ENCODE measurements at regions not wholly inside any gene's neighbourhood (a gene's known extent, or its start where the extent isn't known, plus 50 kb on each side); places are given as distances from the start of the nearest gene placed in this dataset.

DNA sequence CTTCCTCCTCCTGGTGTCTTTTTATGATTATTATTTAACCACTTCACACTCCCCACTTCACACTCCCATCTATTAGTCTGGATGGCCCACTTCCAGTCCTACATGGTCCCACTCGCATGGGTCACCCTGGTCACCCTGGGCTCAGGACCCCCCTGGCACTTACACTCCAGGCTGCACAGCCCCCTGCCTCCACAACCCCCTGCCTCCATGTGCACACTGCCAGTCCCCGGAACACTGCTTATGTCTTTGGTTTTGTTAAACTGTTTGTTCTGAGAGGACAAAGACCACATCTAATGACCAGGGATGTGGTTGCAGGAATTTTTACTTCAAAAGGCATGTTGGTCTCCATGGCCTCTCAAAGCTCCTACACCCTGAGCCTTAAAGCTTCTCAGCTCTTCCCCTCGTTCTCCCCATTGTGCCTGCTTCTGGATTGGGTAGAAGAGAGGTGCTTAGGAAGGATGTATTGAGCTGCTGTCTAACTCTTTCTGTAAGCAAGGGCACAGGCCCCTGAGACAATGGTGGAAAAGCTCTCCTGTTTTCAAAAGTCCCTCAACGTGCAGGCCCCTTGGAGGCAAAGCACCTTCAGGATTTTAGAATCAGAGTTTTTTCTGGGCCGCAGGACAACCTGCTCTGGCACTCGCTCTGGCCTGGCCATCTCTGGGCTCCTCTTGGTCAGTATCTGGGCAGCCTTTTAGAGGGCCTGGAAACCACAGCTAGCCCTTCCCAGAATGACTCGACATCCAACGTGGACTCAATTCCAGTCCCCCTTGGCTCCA is 150.0 kb upstream of the HAAO start:
- no peak for DNase-seq (ENCODE audit: low read depth in 1 of 2, low spot score in 1 of 2)
- Histone ChIP-seq H3K27ac (replicated peaks) (no peak overlapping the region), H3K4me3 (replicated peaks; ENCODE audit: insufficient read depth, low read length) (no peak overlapping the region), H3K27me3 (ENCODE audit: insufficient read depth, poor library complexity, severe bottlenecking) (no peaks in the 10 kb centered on the region)
- TF ChIP-seq, protein P1, sequence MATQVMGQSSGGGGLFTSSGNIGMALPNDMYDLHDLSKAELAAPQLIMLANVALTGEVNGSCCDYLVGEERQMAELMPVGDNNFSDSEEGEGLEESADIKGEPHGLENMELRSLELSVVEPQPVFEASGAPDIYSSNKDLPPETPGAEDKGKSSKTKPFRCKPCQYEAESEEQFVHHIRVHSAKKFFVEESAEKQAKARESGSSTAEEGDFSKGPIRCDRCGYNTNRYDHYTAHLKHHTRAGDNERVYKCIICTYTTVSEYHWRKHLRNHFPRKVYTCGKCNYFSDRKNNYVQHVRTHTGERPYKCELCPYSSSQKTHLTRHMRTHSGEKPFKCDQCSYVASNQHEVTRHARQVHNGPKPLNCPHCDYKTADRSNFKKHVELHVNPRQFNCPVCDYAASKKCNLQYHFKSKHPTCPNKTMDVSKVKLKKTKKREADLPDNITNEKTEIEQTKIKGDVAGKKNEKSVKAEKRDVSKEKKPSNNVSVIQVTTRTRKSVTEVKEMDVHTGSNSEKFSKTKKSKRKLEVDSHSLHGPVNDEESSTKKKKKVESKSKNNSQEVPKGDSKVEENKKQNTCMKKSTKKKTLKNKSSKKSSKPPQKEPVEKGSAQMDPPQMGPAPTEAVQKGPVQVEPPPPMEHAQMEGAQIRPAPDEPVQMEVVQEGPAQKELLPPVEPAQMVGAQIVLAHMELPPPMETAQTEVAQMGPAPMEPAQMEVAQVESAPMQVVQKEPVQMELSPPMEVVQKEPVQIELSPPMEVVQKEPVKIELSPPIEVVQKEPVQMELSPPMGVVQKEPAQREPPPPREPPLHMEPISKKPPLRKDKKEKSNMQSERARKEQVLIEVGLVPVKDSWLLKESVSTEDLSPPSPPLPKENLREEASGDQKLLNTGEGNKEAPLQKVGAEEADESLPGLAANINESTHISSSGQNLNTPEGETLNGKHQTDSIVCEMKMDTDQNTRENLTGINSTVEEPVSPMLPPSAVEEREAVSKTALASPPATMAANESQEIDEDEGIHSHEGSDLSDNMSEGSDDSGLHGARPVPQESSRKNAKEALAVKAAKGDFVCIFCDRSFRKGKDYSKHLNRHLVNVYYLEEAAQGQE (IDR thresholded peaks at IDR 0.05; ENCODE audit: insufficient replicate concordance, low read depth) = no peak
- TF ChIP-seq POLR2AphosphoS5 (IDR thresholded peaks at IDR 0.05; ENCODE audit: low read depth) (no peak), SPI1 (IDR thresholded peaks at IDR 0.05; ENCODE audit: borderline replicate concordance, low read depth) (no peak), GABPA (IDR thresholded peaks at IDR 0.05; ENCODE audit: low read depth) (no peak)
- TF ChIP-seq, protein P2, sequence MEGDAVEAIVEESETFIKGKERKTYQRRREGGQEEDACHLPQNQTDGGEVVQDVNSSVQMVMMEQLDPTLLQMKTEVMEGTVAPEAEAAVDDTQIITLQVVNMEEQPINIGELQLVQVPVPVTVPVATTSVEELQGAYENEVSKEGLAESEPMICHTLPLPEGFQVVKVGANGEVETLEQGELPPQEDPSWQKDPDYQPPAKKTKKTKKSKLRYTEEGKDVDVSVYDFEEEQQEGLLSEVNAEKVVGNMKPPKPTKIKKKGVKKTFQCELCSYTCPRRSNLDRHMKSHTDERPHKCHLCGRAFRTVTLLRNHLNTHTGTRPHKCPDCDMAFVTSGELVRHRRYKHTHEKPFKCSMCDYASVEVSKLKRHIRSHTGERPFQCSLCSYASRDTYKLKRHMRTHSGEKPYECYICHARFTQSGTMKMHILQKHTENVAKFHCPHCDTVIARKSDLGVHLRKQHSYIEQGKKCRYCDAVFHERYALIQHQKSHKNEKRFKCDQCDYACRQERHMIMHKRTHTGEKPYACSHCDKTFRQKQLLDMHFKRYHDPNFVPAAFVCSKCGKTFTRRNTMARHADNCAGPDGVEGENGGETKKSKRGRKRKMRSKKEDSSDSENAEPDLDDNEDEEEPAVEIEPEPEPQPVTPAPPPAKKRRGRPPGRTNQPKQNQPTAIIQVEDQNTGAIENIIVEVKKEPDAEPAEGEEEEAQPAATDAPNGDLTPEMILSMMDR (IDR thresholded peaks at IDR 0.05; ENCODE audit: insufficient read depth, low read length) = no peak

DNA sequence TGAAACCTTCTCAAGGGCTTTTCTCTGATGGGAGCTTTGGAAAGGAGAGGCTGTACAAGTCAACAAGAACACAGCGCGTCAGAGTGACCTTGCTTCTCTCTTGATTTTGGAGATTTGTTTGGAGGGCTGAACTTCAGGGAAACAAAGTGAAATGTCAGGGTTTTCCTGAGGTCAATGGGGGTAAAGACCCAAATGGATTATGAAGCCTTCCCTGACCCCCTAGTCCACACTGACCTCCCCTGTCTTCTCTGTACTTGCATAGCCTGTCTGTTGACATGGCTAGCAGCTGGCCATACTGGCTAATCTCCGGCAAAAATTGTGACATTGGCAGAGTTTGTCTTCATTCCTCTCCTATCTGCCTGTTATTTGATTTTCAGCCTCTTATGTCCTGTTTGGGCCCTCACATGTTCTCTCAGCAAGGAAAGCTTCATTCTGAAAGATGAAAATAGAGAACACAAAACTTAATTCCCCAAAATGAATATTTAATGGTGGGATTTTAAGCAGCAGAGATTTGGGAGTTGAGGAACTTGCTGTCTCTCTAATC is 149.3 kb upstream of the HAAO start:
- H3K27ac ChIP-seq (replicated peaks) = no peak overlapping the region
- H3K27me3 ChIP-seq (ENCODE audit: insufficient read depth, poor library complexity, severe bottlenecking) = no peaks in the 10 kb centered on the region
- no peak overlapping the region for H3K4me3 ChIP-seq (replicated peaks; ENCODE audit: insufficient read depth, low read length)

DNA sequence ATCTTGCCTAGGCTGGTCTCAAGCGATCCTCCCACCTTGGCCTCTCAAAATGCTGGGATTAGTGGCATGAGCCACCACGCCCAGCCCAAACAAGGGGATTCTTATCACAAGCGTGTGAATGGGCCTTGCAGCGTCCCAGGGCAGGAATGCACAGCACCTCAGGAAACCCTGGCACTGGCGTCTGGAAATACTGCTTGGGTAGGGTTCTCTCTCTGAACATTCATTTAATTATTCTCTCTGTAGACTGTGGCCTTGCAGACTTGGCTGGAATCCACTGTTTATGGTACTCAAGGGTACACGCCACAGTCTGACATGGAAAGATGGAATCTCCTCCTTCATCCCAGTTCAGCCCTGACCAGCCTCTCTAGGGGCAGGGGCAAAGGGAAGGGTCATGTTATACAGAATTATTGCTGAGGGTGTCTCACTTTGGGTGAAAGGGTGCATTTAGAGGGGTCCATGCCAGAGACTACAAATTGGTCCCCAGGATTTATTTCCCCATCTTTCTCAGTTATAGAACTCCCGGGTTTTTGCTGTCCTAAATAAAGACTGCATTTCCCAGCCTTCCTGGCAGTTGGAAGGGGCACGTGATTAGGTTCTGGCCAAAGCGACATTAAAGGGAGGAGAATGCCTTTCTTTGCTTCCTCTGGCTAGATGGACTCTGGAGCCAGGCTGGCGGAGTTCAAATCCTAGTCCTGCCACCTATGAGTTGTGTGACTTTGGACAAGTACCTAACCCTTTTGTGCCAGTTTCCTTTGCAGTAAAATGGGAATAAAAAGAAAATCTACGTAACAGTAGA is 147.2 kb upstream of the HAAO start:
- Histone ChIP-seq H3K27me3 (ENCODE audit: insufficient read depth, poor library complexity, severe bottlenecking) (no peaks in the 10 kb centered on the region), H3K4me3 (replicated peaks; ENCODE audit: insufficient read depth, low read length) (no peak overlapping the region), H3K27ac (replicated peaks) (no peak overlapping the region)
- TF ChIP-seq, protein P1 (IDR thresholded peaks at IDR 0.05; ENCODE audit: insufficient replicate concordance, low read depth) = no peak
- no peak for DNase-seq (ENCODE audit: low read depth in 1 of 2, low spot score in 1 of 2)

More for the DNA sequence above, 149.3 kb upstream of the HAAO start:
- TF ChIP-seq POLR2AphosphoS5 (IDR thresholded peaks at IDR 0.05; ENCODE audit: low read depth) (no peak), SPI1 (IDR thresholded peaks at IDR 0.05; ENCODE audit: borderline replicate concordance, low read depth) (no peak), GABPA (IDR thresholded peaks at IDR 0.05; ENCODE audit: low read depth) (no peak)
- TF ChIP-seq, protein P1 (IDR thresholded peaks at IDR 0.05; ENCODE audit: insufficient replicate concordance, low read depth) = no peak
- TF ChIP-seq, protein P2 (IDR thresholded peaks at IDR 0.05; ENCODE audit: insufficient read depth, low read length) = no peak
- DNase-seq (ENCODE audit: low read depth in 1 of 2, low spot score in 1 of 2) = no peak
